IMR-90 (cell line): ENCODE measurements at regions not wholly inside any gene's neighbourhood (a gene's known extent, or its start where the extent isn't known, plus 50 kb on each side); places are given as distances from the start of the nearest gene placed in this dataset.

Experiments
- ATAC-seq: fragments of 200-7000 bp; cut with Tn5 transposase; 2 replicates; pipeline ENCODE4 v1.9.1; 2020; ENCODE audit warnings: low read depth, mild to moderate bottlenecking, moderate library complexity
- BruUV-seq: library from RNA; stranded (reverse); fragments of 400-500 nt; replicated peaks from 2 replicates; lab custom pipeline; 2021; lab: Mats Ljungman, UMichigan
- CTCF ChIA-PET: fragments of 300-600 bp; formaldehyde crosslinking; extraction: SDS; loops from one replicate; lab custom pipeline; 2021; ENCODE audit warnings: antibody characterized with exemption; lab: Yijun Ruan, JAX
- POLR2A ChIA-PET: fragments of 300-600 bp; sonication (Branson Sonifier 250); formaldehyde crosslinking; loops from one replicate; lab custom pipeline; 2022; ENCODE audit warnings: antibody characterized with exemption; ENCODE audit not compliant: unreplicated experiment; lab: Charles Lee
- DNase-seq: peaks from one replicate; pipeline ENCODE4 v3.0.0; 2013
- H2AFZ ChIP-seq: replicated peaks from 2 replicates; pipeline ENCODE3; 2013; ENCODE audit warnings: low read length, mild to moderate bottlenecking; ENCODE audit not compliant: poor library complexity
- H2AK5ac ChIP-seq: 2 replicates; pipeline ENCODE4 v1.6.1; 2013; ENCODE audit warnings: low read depth, low read length, inconsistent platforms
- H2AK9ac ChIP-seq: replicated peaks from 2 replicates; pipeline ENCODE3; 2013; ENCODE audit warnings: mild to moderate bottlenecking, low read depth, low read length, moderate library complexity; ENCODE audit not compliant: poor library complexity
- H2BK120ac ChIP-seq: 2 replicates; pipeline ENCODE4 v1.6.1; 2013; ENCODE audit warnings: low read depth, low read length, inconsistent platforms
- H2BK15ac ChIP-seq: 3 replicates; pipeline ENCODE4 v1.6.1; 2013; ENCODE audit warnings: low read depth, low read length, inconsistent platforms
- H2BK20ac ChIP-seq: 2 replicates; pipeline ENCODE4 v1.6.1; 2013; ENCODE audit warnings: low read depth, mild to moderate bottlenecking, inconsistent platforms, low read length, moderate library complexity
- H2BK5ac ChIP-seq: 2 replicates; pipeline ENCODE4 v1.6.1; 2013; ENCODE audit warnings: mild to moderate bottlenecking, low read depth, low read length, inconsistent platforms; ENCODE audit not compliant: poor library complexity, severe bottlenecking
- H3K14ac ChIP-seq: replicated peaks from 2 replicates; pipeline ENCODE4 v1.6.1; 2013; ENCODE audit warnings: low read depth, low read length, inconsistent platforms
- H3K18ac ChIP-seq: 2 replicates; pipeline ENCODE4 v1.6.1; 2013; ENCODE audit warnings: low read depth, low read length, control low read depth
- H3K23ac ChIP-seq: 2 replicates; pipeline ENCODE4 v1.6.1; 2013; ENCODE audit warnings: low read depth, low read length, inconsistent platforms
- H3K27ac ChIP-seq: 2 replicates; pipeline ENCODE4 v1.5.1; 2013; ENCODE audit warnings: mild to moderate bottlenecking, control low read depth, low read length; ENCODE audit not compliant: insufficient read depth
- H3K27me3 ChIP-seq: 2 replicates; pipeline ENCODE4 v1.6.1; 2013; ENCODE audit warnings: low read length; ENCODE audit not compliant: control insufficient read depth, insufficient read depth
- H3K36me3 ChIP-seq: 2 replicates; pipeline ENCODE4 v1.6.1; 2013; ENCODE audit warnings: low read length, mixed read lengths; ENCODE audit not compliant: control insufficient read depth, insufficient read depth
- H3K4ac ChIP-seq: 2 replicates; pipeline ENCODE4 v1.6.1; 2013; ENCODE audit warnings: low read depth, low read length, inconsistent platforms
- H3K4me1 ChIP-seq: 2 replicates; pipeline ENCODE4 v1.6.1; 2013; ENCODE audit warnings: low read length, mixed read lengths; ENCODE audit not compliant: control insufficient read depth, insufficient read depth
- H3K4me2 ChIP-seq: 2 replicates; pipeline ENCODE4 v1.6.1; 2013; ENCODE audit warnings: low read depth, mild to moderate bottlenecking, control low read depth, low read length, moderate library complexity
- H3K4me3 ChIP-seq: 2 replicates; pipeline ENCODE4 v1.5.1; 2013; ENCODE audit warnings: low read depth, mild to moderate bottlenecking, control low read depth, low read length, moderate library complexity; ENCODE audit not compliant: insufficient read depth
- H3K56ac ChIP-seq: 2 replicates; pipeline ENCODE4 v1.6.1; 2013; ENCODE audit warnings: low read length, inconsistent platforms; ENCODE audit not compliant: insufficient read depth; ENCODE audit errors: extremely low read depth
- H3K79me1 ChIP-seq, 2 experiments: 2 replicates each; pipeline ENCODE4 v1.6.1; 2013; ENCODE audit warnings: low read length in 2 of 2, inconsistent platforms in 1 of 2, low read depth in 1 of 2
- H3K9ac ChIP-seq: 2 replicates; pipeline ENCODE4 v1.6.1; 2013; ENCODE audit warnings: low read depth, low read length, control low read depth
- H3K9me1 ChIP-seq: 2 replicates; pipeline ENCODE4 v1.6.1; 2013; ENCODE audit warnings: low read length, inconsistent platforms; ENCODE audit not compliant: insufficient read depth
- H3K9me3 ChIP-seq: 2 replicates; pipeline ENCODE4 v1.6.1; 2013; ENCODE audit warnings: low read length; ENCODE audit not compliant: control insufficient read depth, insufficient read depth
- H4K20me1 ChIP-seq: 2 replicates; pipeline ENCODE4 v1.6.1; 2013; ENCODE audit warnings: low read length, inconsistent platforms; ENCODE audit not compliant: insufficient read depth
- H4K5ac ChIP-seq: 2 replicates; pipeline ENCODE4 v1.6.1; 2013; ENCODE audit warnings: mild to moderate bottlenecking, low read depth, low read length, control low read depth
- H4K8ac ChIP-seq, 2 experiments: 2 replicates each; pipeline ENCODE4 v1.6.1; 2013; ENCODE audit warnings: low read depth in 2 of 2, low read length in 2 of 2, control low read depth in 1 of 2, inconsistent platforms in 1 of 2
- H4K91ac ChIP-seq: 2 replicates; pipeline ENCODE4 v1.6.1; 2013; ENCODE audit warnings: low read depth, low read length, inconsistent platforms; ENCODE audit not compliant: insufficient read depth
- CEBPB ChIP-seq: IDR thresholded peaks from 2 replicates; pipeline ENCODE4 v1.6.1; 2012; ENCODE audit warnings: low read depth, low read length, improper control_type of control experiment
- CHD1 ChIP-seq: IDR thresholded peaks from 2 replicates; pipeline ENCODE4 v1.6.1; 2012; ENCODE audit warnings: low read depth, low read length, improper control_type of control experiment
- CTCF ChIP-seq: conservative IDR thresholded peaks from 2 replicates; pipeline ENCODE4 v1.5.1; 2012; ENCODE audit warnings: mild to moderate bottlenecking, low read depth, low read length, improper control_type of control experiment
- FOS ChIP-seq: fragments of 150-350 bp; IDR thresholded peaks from 2 replicates; pipeline ENCODE4 v1.6.1; 2016; ENCODE audit warnings: low read depth, low read length
- MAFK ChIP-seq: IDR thresholded peaks from 2 replicates; pipeline ENCODE4 v1.6.1; 2012; ENCODE audit warnings: low read depth, low read length, improper control_type of control experiment
- MAZ ChIP-seq: IDR thresholded peaks from 2 replicates; pipeline ENCODE4 v1.6.1; 2012; ENCODE audit warnings: low read depth, mild to moderate bottlenecking, low read length, improper control_type of control experiment, moderate library complexity, borderline replicate concordance
- MXI1 ChIP-seq: IDR thresholded peaks from 2 replicates; pipeline ENCODE4 v1.6.1; 2012; ENCODE audit warnings: low read depth, mild to moderate bottlenecking, low read length, moderate library complexity, borderline replicate concordance
- POLR2A ChIP-seq: IDR thresholded peaks from 2 replicates; pipeline ENCODE4 v1.6.1; 2012; ENCODE audit warnings: mild to moderate bottlenecking, low read depth, low read length
- RAD21 ChIP-seq: IDR thresholded peaks from 2 replicates; pipeline ENCODE4 v1.6.1; 2012; ENCODE audit warnings: low read length, improper control_type of control experiment
- RCOR1 ChIP-seq: IDR thresholded peaks from 2 replicates; pipeline ENCODE4 v1.6.1; 2012; ENCODE audit warnings: mild to moderate bottlenecking, low read length, improper control_type of control experiment; ENCODE audit not compliant: insufficient replicate concordance
- RFX5 ChIP-seq: IDR thresholded peaks from 2 replicates; pipeline ENCODE4 v1.8.0; 2012; ENCODE audit warnings: low read depth, mild to moderate bottlenecking, low read length, moderate library complexity
- SMC3 ChIP-seq: fragments of 150-350 bp; IDR thresholded peaks from 2 replicates; pipeline ENCODE4 v1.6.1; 2016; ENCODE audit warnings: low read depth, mild to moderate bottlenecking, antibody characterized with exemption, low read length, moderate library complexity
- USF2 ChIP-seq: fragments of 150-350 bp; IDR thresholded peaks from 2 replicates; pipeline ENCODE4 v1.6.1; 2017; ENCODE audit warnings: mild to moderate bottlenecking, antibody characterized with exemption, low read length, low read depth
- WGBS, 2 experiments: methylation state at CpG; one replicate each; pipeline versions ENCODE4 v1.1.5 to v1.1.7; 2013; ENCODE audit warnings: missing lambda C conversion rate in 2 of 2; ENCODE audit not compliant: insufficient read length in 1 of 2; ENCODE audit errors: extremely low coverage in 2 of 2; 5-methylcytosine and 5-hydroxymethylcytosine counted together
- dilution Hi-C: fragments of 300-500 bp; cut with HindIII; formaldehyde crosslinking; loops from one replicate; pipeline ENCODE4 v1.14.3; 2018; ENCODE audit warnings: low sequenced_read_pairs; ENCODE audit not compliant: unreplicated experiment
- in situ Hi-C: fragments of 300-500 bp; cut with MboI; formaldehyde crosslinking; loops from 3 replicates; pipeline ENCODE4 v1.14.3; 2019; ENCODE audit warnings: low sequenced_read_pairs, inconsistent platforms, mixed read lengths
- intact Hi-C: fragments of 100-400 bp; cut with micrococcal nuclease; formaldehyde crosslinking; loops from 2 replicates; pipeline ENCODE4 v1.10.0; 2022

GRCh38 chr14:41449066-41449465 lies 157.6 kb upstream of the LRFN5 start:
- Histone ChIP-seq H4K8ac (no peak overlapping the region), H3K4me3 (no peak overlapping the region), H3K36me3 (no peaks in the 10 kb centered on the region), H2BK15ac (no peak overlapping the region), H3K27me3 (no peaks in the 10 kb centered on the region), H3K23ac (no peak overlapping the region), H3K56ac (no peak overlapping the region), H4K5ac (no peak overlapping the region), H2AFZ (no peak overlapping the region), H2AK9ac (no peak overlapping the region), H3K9me3 (no peaks in the 10 kb centered on the region), H3K4ac (no peak overlapping the region), H3K4me1 (no peaks in the 10 kb centered on the region), H3K9me1 (no peaks in the 10 kb centered on the region), H4K20me1 (no peaks in the 10 kb centered on the region), H3K9ac (no peak overlapping the region), H2BK20ac (no peak overlapping the region), H3K79me1 (no peaks in the 10 kb centered on the region), H3K18ac (no peak overlapping the region), H2BK5ac (no peak overlapping the region), H4K91ac (no peak overlapping the region), H2AK5ac (no peak overlapping the region), H3K14ac (no peak overlapping the region), H3K27ac (no peak overlapping the region), H2BK120ac (no peak overlapping the region), H3K4me2 (no peak overlapping the region)
- no TSS peak for BruUV-seq
- intact Hi-C loops, result no loop called here
- DNase-seq, result no peak
- POLR2A ChIA-PET, result no interaction called here
- no CpG with 5 or more reads among the region's 3 CpGs for WGBS, 2 experiments
- dilution Hi-C loops, result no loop called here
- ATAC-seq, result no peak
- in situ Hi-C loops, result no loop called here
- TF ChIP-seq MAFK (no peak), SMC3 (no peak), CEBPB (no peak), MXI1 (no peak), CHD1 (no peak), RCOR1 (no peak), FOS (no peak), RFX5 (no peak), POLR2A (no peak), MAZ (no peak), CTCF (no peak), RAD21 (no peak), USF2 (no peak)
- CTCF ChIA-PET, result no interaction called here
